ENCODE measurements at regions not wholly inside any gene's neighbourhood (a gene's known extent, or its start where the extent isn't known, plus 50 kb on each side); places are given as distances from the start of the nearest gene placed in this dataset.
A peak's percentile ranks its signal among the peaks of the same experiment; 100 is the strongest.

- Histone ChIP-seq H3K36me3 (ENCODE audit: control insufficient read depth, insufficient read depth, low read length) (no peaks in the 10 kb centered on the region), H3K4me3 (ENCODE audit: low read length) (no peak overlapping the region), H3K4me1 (ENCODE audit: control insufficient read depth, insufficient read depth, low read length) (peaks cover 3% of the 10 kb centered on the region), H3K27me3 (ENCODE audit: control insufficient read depth, insufficient read depth, low read length) (no peaks in the 10 kb centered on the region), H3K9me3 (replicated peaks; ENCODE audit: control insufficient read depth, low read depth, low read length) (no peaks in the 10 kb centered on the region), H3K27ac (ENCODE audit: low read length) (no peak overlapping the region)
- DNase-seq: no peak
- 100% methylated on average over 2 of the region's 2 CpGs for WGBS (ENCODE audit: insufficient coverage)
Observed at GRCh38 chr18:22550366-22550765, 132.7 kb upstream of the CTAGE1 start.

GRCh38 chr18:22550861-22551260, 133.1 kb upstream of the CTAGE1 start:
- no peaks in the 10 kb centered on the region for H3K9me3 ChIP-seq (replicated peaks; ENCODE audit: control insufficient read depth, low read depth, low read length)
- no peak overlapping the region for H3K4me3 ChIP-seq (ENCODE audit: low read length)
- H3K27ac ChIP-seq (ENCODE audit: low read length): no peak overlapping the region
- H3K4me1 ChIP-seq (ENCODE audit: control insufficient read depth, insufficient read depth, low read length): peaks cover 3% of the 10 kb centered on the region
- WGBS (ENCODE audit: insufficient coverage): 100% methylated on average over 1 of the region's 1 CpG
- no peaks in the 10 kb centered on the region for H3K27me3 ChIP-seq (ENCODE audit: control insufficient read depth, insufficient read depth, low read length)
- H3K36me3 ChIP-seq (ENCODE audit: control insufficient read depth, insufficient read depth, low read length): no peaks in the 10 kb centered on the region
- DNase-seq: no peak

- Histone ChIP-seq H3K36me3 (ENCODE audit: control insufficient read depth, insufficient read depth, low read length) (no peaks in the 10 kb centered on the region), H3K4me3 (ENCODE audit: low read length) (no peak overlapping the region), H3K27me3 (ENCODE audit: control insufficient read depth, insufficient read depth, low read length) (peaks cover 2% of the 10 kb centered on the region), H3K27ac (ENCODE audit: low read length) (no peak overlapping the region), H3K9me3 (replicated peaks; ENCODE audit: control insufficient read depth, low read depth, low read length) (no peaks in the 10 kb centered on the region), H3K4me1 (ENCODE audit: control insufficient read depth, insufficient read depth, low read length) (peaks cover 3% of the 10 kb centered on the region)
- WGBS (ENCODE audit: insufficient coverage): no CpG with 5 or more reads among the region's 5 CpGs
- DNase-seq: no peak
Observed at GRCh38 chr18:22551536-22552151, 133.9 kb upstream of the CTAGE1 start.

- H3K9me3 ChIP-seq (replicated peaks; ENCODE audit: control insufficient read depth, low read depth, low read length): no peaks in the 10 kb centered on the region
- H3K36me3 ChIP-seq (ENCODE audit: control insufficient read depth, insufficient read depth, low read length): no peaks in the 10 kb centered on the region
- peaks cover 3% of the 10 kb centered on the region for H3K4me1 ChIP-seq (ENCODE audit: control insufficient read depth, insufficient read depth, low read length)
- H3K27me3 ChIP-seq (ENCODE audit: control insufficient read depth, insufficient read depth, low read length): peaks cover 3% of the 10 kb centered on the region
- no CpG with 5 or more reads among the region's 3 CpGs for WGBS (ENCODE audit: insufficient coverage)
- H3K27ac ChIP-seq (ENCODE audit: low read length): no peak overlapping the region
- H3K4me3 ChIP-seq (ENCODE audit: low read length): no peak overlapping the region
- no peak for DNase-seq
Observed at GRCh38 chr18:22552254-22552653, 134.5 kb upstream of the CTAGE1 start.

- no CpG with 5 or more reads among the region's 3 CpGs for WGBS (ENCODE audit: insufficient coverage)
- H3K36me3 ChIP-seq (ENCODE audit: control insufficient read depth, insufficient read depth, low read length): no peaks in the 10 kb centered on the region
- peaks cover 3% of the 10 kb centered on the region for H3K4me1 ChIP-seq (ENCODE audit: control insufficient read depth, insufficient read depth, low read length)
- H3K27ac ChIP-seq (ENCODE audit: low read length): no peak overlapping the region
- no peak overlapping the region for H3K4me3 ChIP-seq (ENCODE audit: low read length)
- no peaks in the 10 kb centered on the region for H3K9me3 ChIP-seq (replicated peaks; ENCODE audit: control insufficient read depth, low read depth, low read length)
- H3K27me3 ChIP-seq (ENCODE audit: control insufficient read depth, insufficient read depth, low read length): peaks cover 3% of the 10 kb centered on the region
- no peak for DNase-seq
Observed at GRCh38 chr18:22552899-22553460, 135.3 kb upstream of the CTAGE1 start.

DNA sequence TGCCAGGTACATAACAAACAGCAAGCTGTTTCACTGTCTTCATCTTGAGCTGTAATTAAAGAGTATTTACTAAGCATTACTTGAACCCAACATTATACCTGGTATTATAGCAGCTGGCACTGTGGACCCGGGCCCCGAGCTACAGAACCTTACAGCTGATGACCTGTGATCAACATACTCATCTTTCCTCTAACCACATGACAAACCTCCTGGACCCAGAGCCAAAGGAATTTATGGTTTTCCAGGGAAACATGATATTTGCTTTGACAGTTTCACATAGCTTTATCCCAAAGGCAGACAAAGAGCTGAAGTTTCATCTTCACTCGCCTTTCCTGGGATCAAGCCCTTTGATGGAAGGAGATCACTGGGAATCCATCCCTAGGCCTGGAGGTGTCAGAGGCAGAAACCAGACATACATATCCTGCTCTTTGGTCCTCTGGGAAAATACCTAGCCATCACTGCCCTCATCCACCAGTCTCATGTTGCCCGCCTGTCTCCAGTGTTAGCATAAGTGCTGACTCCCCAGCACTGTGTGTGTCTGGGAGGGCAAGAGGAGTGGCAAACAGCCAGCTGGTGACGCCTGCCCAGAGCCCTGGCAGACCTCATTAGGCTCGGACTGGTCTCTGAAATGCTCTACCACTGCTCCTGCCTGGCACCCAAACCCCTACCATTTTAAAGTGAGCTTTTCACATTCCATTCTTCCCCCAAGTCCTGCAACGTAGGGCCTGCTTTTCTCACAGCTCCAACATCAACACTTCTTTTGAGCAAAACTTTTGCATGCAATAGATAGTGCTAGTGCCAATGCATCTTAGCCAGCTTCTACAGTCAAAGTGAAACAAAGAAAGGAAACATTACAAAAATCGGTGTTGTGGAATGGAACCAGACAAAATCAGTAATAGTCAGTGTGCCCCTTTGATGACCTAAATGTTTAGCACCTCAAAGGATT, 138.8 kb upstream of the CTAGE1 start:
- 65% methylated on average over 5 of the region's 8 CpGs for WGBS (ENCODE audit: insufficient coverage)

GRCh38 chr18:22557168-22557941, 139.6 kb upstream of the CTAGE1 start:
- no peak overlapping the region for H3K27ac ChIP-seq (ENCODE audit: low read length)

More for the DNA sequence above, 138.8 kb upstream of the CTAGE1 start:
- H3K27ac ChIP-seq (ENCODE audit: low read length): no peak overlapping the region
- peaks cover 18% of the 10 kb centered on the region for H3K27me3 ChIP-seq (ENCODE audit: control insufficient read depth, insufficient read depth, low read length)
- H3K36me3 ChIP-seq (ENCODE audit: control insufficient read depth, insufficient read depth, low read length): no peaks in the 10 kb centered on the region
- DNase-seq: no peak
- H3K9me3 ChIP-seq (replicated peaks; ENCODE audit: control insufficient read depth, low read depth, low read length): no peaks in the 10 kb centered on the region
- no peak overlapping the region for H3K4me3 ChIP-seq (ENCODE audit: low read length)
- peaks cover 9% of the 10 kb centered on the region for H3K4me1 ChIP-seq (ENCODE audit: control insufficient read depth, insufficient read depth, low read length)

GRCh38 chr18:22558945-22559385, 141.2 kb upstream of the CTAGE1 start:
- DNase-seq: peak; percentile 77
- H3K27ac ChIP-seq (ENCODE audit: low read length): no peak overlapping the region

More at GRCh38 chr18:22557168-22557941, 139.6 kb upstream of the CTAGE1 start:
- no peaks in the 10 kb centered on the region for H3K9me3 ChIP-seq (replicated peaks; ENCODE audit: control insufficient read depth, low read depth, low read length)
- no peak for DNase-seq
- no peak overlapping the region for H3K4me3 ChIP-seq (ENCODE audit: low read length)
- WGBS (ENCODE audit: insufficient coverage): 79% methylated on average over 11 of the region's 12 CpGs
- peaks cover 9% of the 10 kb centered on the region for H3K4me1 ChIP-seq (ENCODE audit: control insufficient read depth, insufficient read depth, low read length)
- H3K36me3 ChIP-seq (ENCODE audit: control insufficient read depth, insufficient read depth, low read length): no peaks in the 10 kb centered on the region
- H3K27me3 ChIP-seq (ENCODE audit: control insufficient read depth, insufficient read depth, low read length): peaks cover 18% of the 10 kb centered on the region

GRCh38 chr18:22559414-22560274, 141.9 kb upstream of the CTAGE1 start:
- WGBS (ENCODE audit: insufficient coverage): under 1% methylated on average over 62 of the region's 63 CpGs
- Histone ChIP-seq H3K27me3 (ENCODE audit: control insufficient read depth, insufficient read depth, low read length) (peaks cover 25% of the 10 kb centered on the region), H3K27ac (ENCODE audit: low read length) (peak overlapping the region; percentile 52)

More at GRCh38 chr18:22558945-22559385, 141.2 kb upstream of the CTAGE1 start:
- peaks cover 22% of the 10 kb centered on the region for H3K27me3 ChIP-seq (ENCODE audit: control insufficient read depth, insufficient read depth, low read length)
- H3K4me3 ChIP-seq (ENCODE audit: low read length): peak overlapping the region; percentile 43
- H3K4me1 ChIP-seq (ENCODE audit: control insufficient read depth, insufficient read depth, low read length): peaks cover 9% of the 10 kb centered on the region
- no peaks in the 10 kb centered on the region for H3K9me3 ChIP-seq (replicated peaks; ENCODE audit: control insufficient read depth, low read depth, low read length)
- no peaks in the 10 kb centered on the region for H3K36me3 ChIP-seq (ENCODE audit: control insufficient read depth, insufficient read depth, low read length)
- under 1% methylated on average over 27 of the region's 28 CpGs for whole genome bisulfite sequencing (ENCODE audit: insufficient coverage)

More at GRCh38 chr18:22559414-22560274, 141.9 kb upstream of the CTAGE1 start:
- Histone ChIP-seq H3K36me3 (ENCODE audit: control insufficient read depth, insufficient read depth, low read length) (no peaks in the 10 kb centered on the region), H3K4me1 (ENCODE audit: control insufficient read depth, insufficient read depth, low read length) (peaks cover 9% of the 10 kb centered on the region), H3K4me3 (ENCODE audit: low read length) (peak overlapping the region; percentile 43), H3K9me3 (replicated peaks; ENCODE audit: control insufficient read depth, low read depth, low read length) (no peaks in the 10 kb centered on the region)
- DNase-seq: peak; percentile 58

Data from muscle of leg (tissue), 3 donors.